Astrocyte (in vitro differentiated cells and primary cell): ENCODE measurements at regions not wholly inside any gene's neighbourhood (a gene's known extent, or its start where the extent isn't known, plus 50 kb on each side); places are given as distances from the start of the nearest gene placed in this dataset.

Experiments used
- DNase-seq: peaks from one replicate; pipeline ENCODE4 v3.0.0-alpha.2; 2010; ENCODE audit warnings: low read depth
- FAIRE-seq: peaks from 2 replicates; lab custom pipeline; 2011; peaks lifted over from hg19 to GRCh38; lab: Jason Lieb, UNC
- H2AFZ ChIP-seq: 2 replicates; pipeline ENCODE4 v1.6.0; 2012; ENCODE audit warnings: low read depth, low read length, inconsistent platforms
- H3K27ac ChIP-seq: 2 replicates; pipeline ENCODE4 v1.5.1; 2011; ENCODE audit warnings: low read depth, low read length, inconsistent platforms
- H3K27me3 ChIP-seq: 2 replicates; pipeline ENCODE4 v1.6.0; 2011; ENCODE audit warnings: low read length, inconsistent platforms; ENCODE audit not compliant: insufficient read depth
- H3K36me3 ChIP-seq: 2 replicates; pipeline ENCODE4 v1.5.1; 2011; ENCODE audit warnings: low read length, inconsistent platforms; ENCODE audit not compliant: insufficient read depth
- H3K4me1 ChIP-seq: 2 replicates; pipeline ENCODE4 v1.5.1; 2011; ENCODE audit warnings: low read length, inconsistent platforms; ENCODE audit not compliant: insufficient read depth
- H3K4me2 ChIP-seq: 2 replicates; pipeline ENCODE4 v1.6.0; 2012; ENCODE audit warnings: low read length, inconsistent platforms
- H3K4me3 ChIP-seq: 2 replicates; pipeline ENCODE4 v1.5.1; 2011; ENCODE audit warnings: low read depth, mild to moderate bottlenecking, low read length, inconsistent platforms; ENCODE audit not compliant: insufficient read depth
- H3K79me2 ChIP-seq: 2 replicates; pipeline ENCODE4 v1.6.0; 2012; ENCODE audit warnings: mild to moderate bottlenecking, low read length, inconsistent platforms; ENCODE audit not compliant: insufficient read depth
- H3K9ac ChIP-seq: 2 replicates; pipeline ENCODE4 v1.6.0; 2012; ENCODE audit warnings: mild to moderate bottlenecking, low read length, inconsistent platforms
- H3K9me3 ChIP-seq: 2 replicates; pipeline ENCODE4 v1.5.1; 2012; ENCODE audit warnings: low read depth, mild to moderate bottlenecking, low read length, inconsistent platforms; ENCODE audit not compliant: insufficient read depth
- H4K20me1 ChIP-seq: 2 replicates; pipeline ENCODE4 v1.6.0; 2012; ENCODE audit warnings: low read length, inconsistent platforms; ENCODE audit not compliant: insufficient read depth
- H3K27ac Mint-ChIP-seq: one replicate; pipeline ENCODE4 v1.8.0; 2021; ENCODE audit warnings: mild to moderate bottlenecking, mixed read lengths; ENCODE audit not compliant: unreplicated experiment
- H3K27me3 Mint-ChIP-seq: one replicate; pipeline ENCODE4 v1.8.0; 2021; ENCODE audit warnings: low read depth, mixed read lengths; ENCODE audit not compliant: unreplicated experiment
- H3K36me3 Mint-ChIP-seq: one replicate; pipeline ENCODE4 v1.8.0; 2021; ENCODE audit warnings: low read depth, mixed read lengths; ENCODE audit not compliant: unreplicated experiment
- H3K4me1 Mint-ChIP-seq: one replicate; pipeline ENCODE4 v1.8.0; 2021; ENCODE audit warnings: low read depth, mixed read lengths; ENCODE audit not compliant: unreplicated experiment
- H3K4me3 Mint-ChIP-seq: one replicate; pipeline ENCODE4 v1.8.0; 2021; ENCODE audit warnings: mild to moderate bottlenecking, moderate library complexity, mixed read lengths; ENCODE audit not compliant: unreplicated experiment
- H3K9me3 Mint-ChIP-seq: one replicate; pipeline ENCODE4 v1.8.0; 2021; ENCODE audit warnings: mild to moderate bottlenecking, mixed read lengths; ENCODE audit not compliant: unreplicated experiment
- CTCF ChIP-seq: IDR thresholded peaks from 2 replicates; pipeline ENCODE4 v1.5.1; 2011; ENCODE audit warnings: low read depth, mild to moderate bottlenecking, inconsistent platforms, low read length, moderate library complexity; ENCODE audit not compliant: insufficient read depth
- EZH2 ChIP-seq: IDR thresholded peaks from 2 replicates; pipeline ENCODE4 v1.6.1; 2012; ENCODE audit warnings: mild to moderate bottlenecking, low read length, inconsistent platforms; ENCODE audit not compliant: insufficient read depth

- Histone ChIP-seq H3K36me3 (no peaks in the 10 kb centered on the region), H3K4me1 (no peaks in the 10 kb centered on the region), H3K27ac (no peak overlapping the region), H3K4me2 (no peak overlapping the region), H3K27me3 (no peaks in the 10 kb centered on the region), H3K4me3 (no peak overlapping the region), H3K9me3 (no peaks in the 10 kb centered on the region), H2AFZ (no peak overlapping the region), H4K20me1 (no peaks in the 10 kb centered on the region), H3K9ac (no peak overlapping the region), H3K79me2 (no peaks in the 10 kb centered on the region)
- Mint-ChIP-seq H3K9me3 (no peaks in the 10 kb centered on the region), H3K27ac (no peak overlapping the region), H3K27me3 (no peaks in the 10 kb centered on the region), H3K4me3 (no peak overlapping the region), H3K4me1 (no peaks in the 10 kb centered on the region), H3K36me3 (no peaks in the 10 kb centered on the region)
- no peak for DNase-seq
- FAIRE-seq = no peak
- no peak for TF ChIP-seq EZH2
- no peak for TF ChIP-seq CTCF
Measured at GRCh38 chr9:80107931-80108660, 536.3 kb downstream of the TLE4 start.

DNA sequence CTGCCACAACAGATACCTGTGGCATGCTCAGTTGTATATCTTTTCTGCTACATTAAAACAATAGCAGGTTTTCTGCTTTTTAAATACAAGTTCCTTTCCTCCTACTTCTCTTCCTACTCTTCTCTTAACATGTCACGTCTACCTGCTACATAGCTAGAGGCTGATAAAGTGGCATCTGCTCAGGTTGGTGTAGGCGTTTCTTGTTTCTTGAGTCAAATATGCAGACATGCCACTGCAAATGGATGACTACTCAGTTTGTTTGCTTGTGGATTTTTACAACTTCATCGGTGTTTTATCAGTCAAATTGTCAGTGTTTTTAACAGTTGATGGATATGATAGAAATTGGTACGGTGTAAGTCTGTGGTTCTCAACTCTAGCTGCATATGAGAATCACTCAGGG, 525.7 kb downstream of the TLE4 start:
- no peaks in the 10 kb centered on the region for H3K4me1 ChIP-seq
- Mint-ChIP-seq H3K9me3 (no peaks in the 10 kb centered on the region), H3K4me1 (no peaks in the 10 kb centered on the region), H3K36me3 (no peaks in the 10 kb centered on the region), H3K27me3 (peaks cover 4% of the 10 kb centered on the region), H3K27ac (no peak overlapping the region), H3K4me3 (no peak overlapping the region)
- H3K9me3 ChIP-seq = no peaks in the 10 kb centered on the region
- no peaks in the 10 kb centered on the region for H3K79me2 ChIP-seq
- H3K27me3 ChIP-seq = no peaks in the 10 kb centered on the region
- no peak for FAIRE-seq
- no peaks in the 10 kb centered on the region for H4K20me1 ChIP-seq
- H3K27ac ChIP-seq = no peak overlapping the region
- H3K9ac ChIP-seq = no peak overlapping the region
- no peak overlapping the region for H3K4me2 ChIP-seq
- TF ChIP-seq EZH2 (no peak), CTCF (no peak)
- DNase-seq = no peak
- H2AFZ ChIP-seq = no peak overlapping the region
- no peak overlapping the region for H3K4me3 ChIP-seq
- no peaks in the 10 kb centered on the region for H3K36me3 ChIP-seq

- peaks cover 4% of the 10 kb centered on the region for H3K27me3 Mint-ChIP-seq
Measured at GRCh38 chr9:80094176-80094771, 522.5 kb downstream of the TLE4 start.

More at GRCh38 chr9:80094176-80094771, 522.5 kb downstream of the TLE4 start:
- H3K36me3 ChIP-seq = no peaks in the 10 kb centered on the region
- TF ChIP-seq EZH2 (no peak), CTCF (no peak)
- FAIRE-seq (no peak), DNase-seq (no peak)
- H3K9ac ChIP-seq = no peak overlapping the region
- H3K9me3 ChIP-seq = no peaks in the 10 kb centered on the region
- Mint-ChIP-seq H3K9me3 (no peaks in the 10 kb centered on the region), H3K4me1 (no peaks in the 10 kb centered on the region), H3K36me3 (no peaks in the 10 kb centered on the region), H3K27ac (no peak overlapping the region), H3K4me3 (no peak overlapping the region)
- H3K4me2 ChIP-seq = no peak overlapping the region
- H3K4me3 ChIP-seq = no peak overlapping the region
- no peak overlapping the region for H3K27ac ChIP-seq
- H4K20me1 ChIP-seq = no peaks in the 10 kb centered on the region
- no peak overlapping the region for H2AFZ ChIP-seq
- H3K27me3 ChIP-seq = no peaks in the 10 kb centered on the region
- H3K79me2 ChIP-seq = no peaks in the 10 kb centered on the region
- no peaks in the 10 kb centered on the region for H3K4me1 ChIP-seq
